Ishikawa (cell line): ENCODE measurements at regions not wholly inside any gene's neighbourhood (a gene's known extent, or its start where the extent isn't known, plus 50 kb on each side); places are given as distances from the start of the nearest gene placed in this dataset.

Experiments used
- CEBPB ChIP-seq: IDR thresholded peaks from 2 replicates; pipeline ENCODE4 v1.6.1; 2012
- CREB1 ChIP-seq: IDR thresholded peaks from 2 replicates; pipeline ENCODE4 v1.6.1; 2012; ENCODE audit warnings: low read depth
- EGR1 ChIP-seq: IDR thresholded peaks from 2 replicates; pipeline ENCODE4 v1.6.1; 2012
- EP300 ChIP-seq: IDR thresholded peaks from 2 replicates; pipeline ENCODE4 v1.6.1; 2012; ENCODE audit warnings: borderline replicate concordance
- FOXM1 ChIP-seq: IDR thresholded peaks from 2 replicates; pipeline ENCODE4 v1.6.1; 2012; ENCODE audit warnings: low read depth, borderline replicate concordance
- MAX ChIP-seq: IDR thresholded peaks from 2 replicates; pipeline ENCODE4 v1.6.1; 2012
- NFIC ChIP-seq: IDR thresholded peaks from 2 replicates; pipeline ENCODE4 v1.6.1; 2012
- RAD21 ChIP-seq: IDR thresholded peaks from 2 replicates; pipeline ENCODE4 v1.6.1; 2012; ENCODE audit warnings: low read depth
- REST ChIP-seq: IDR thresholded peaks from 2 replicates; pipeline ENCODE4 v1.6.1; 2012; ENCODE audit warnings: low read depth, mild to moderate bottlenecking
- TAF1 ChIP-seq: IDR thresholded peaks from 2 replicates; pipeline ENCODE4 v1.6.1; 2012; ENCODE audit warnings: low read depth, mild to moderate bottlenecking
- TCF12 ChIP-seq: IDR thresholded peaks from 2 replicates; pipeline ENCODE4 v1.6.1; 2012; ENCODE audit warnings: low read depth
- TEAD4 ChIP-seq: IDR thresholded peaks from 2 replicates; pipeline ENCODE4 v1.6.1; 2012
- USF1 ChIP-seq: IDR thresholded peaks from 2 replicates; pipeline ENCODE4 v1.6.1; 2012
- YY1 ChIP-seq: IDR thresholded peaks from 2 replicates; pipeline ENCODE4 v1.6.1; 2012; ENCODE audit warnings: low read depth
- ZBTB7A ChIP-seq: IDR thresholded peaks from 2 replicates; pipeline ENCODE4 v1.6.1; 2012; ENCODE audit warnings: low read depth

GRCh38 chr1:95849439-95849838 lies 615.4 kb downstream of the RWDD3 start:
- TF ChIP-seq CEBPB (no peak), NFIC (no peak), ZBTB7A (no peak), REST (no peak), USF1 (no peak), CREB1 (no peak), EGR1 (no peak), YY1 (no peak)

- TF ChIP-seq MAX (no peak), CEBPB (no peak), TEAD4 (no peak), TCF12 (no peak), FOXM1 (no peak)
These were observed 616.2 kb downstream of the RWDD3 start for GRCh38 chr1:95850165-95850649.

GRCh38 chr1:95850763-95851162 lies 616.8 kb downstream of the RWDD3 start:
- TF ChIP-seq TAF1, result no peak
- TF ChIP-seq NFIC, result no peak
- no peak for TF ChIP-seq TEAD4
- TF ChIP-seq EGR1, result no peak
- TF ChIP-seq CREB1, result no peak
- no peak for TF ChIP-seq YY1
- no peak for TF ChIP-seq MAX
- no peak for TF ChIP-seq CEBPB
- TF ChIP-seq REST, result no peak
- TF ChIP-seq ZBTB7A, result no peak
- no peak for TF ChIP-seq USF1
- no peak for TF ChIP-seq TCF12
- no peak for TF ChIP-seq RAD21
- no peak for TF ChIP-seq FOXM1
- no peak for TF ChIP-seq EP300

- TF ChIP-seq TAF1, result no peak
- TF ChIP-seq EP300, result no peak
- no peak for TF ChIP-seq YY1
- no peak for TF ChIP-seq TEAD4
- TF ChIP-seq ZBTB7A, result no peak
- no peak for TF ChIP-seq REST
- TF ChIP-seq EGR1, result no peak
- no peak for TF ChIP-seq CREB1
- no peak for TF ChIP-seq MAX
- no peak for TF ChIP-seq NFIC
- no peak for TF ChIP-seq FOXM1
- TF ChIP-seq CEBPB, result no peak
- TF ChIP-seq TCF12, result no peak
- no peak for TF ChIP-seq USF1
- TF ChIP-seq RAD21, result no peak
These were observed 618.6 kb downstream of the RWDD3 start for GRCh38 chr1:95852483-95853070.
